ENCODE measurements at regions not wholly inside any gene's neighbourhood (a gene's known extent, or its start where the extent isn't known, plus 50 kb on each side); places are given as distances from the start of the nearest gene placed in this dataset.

DNA sequence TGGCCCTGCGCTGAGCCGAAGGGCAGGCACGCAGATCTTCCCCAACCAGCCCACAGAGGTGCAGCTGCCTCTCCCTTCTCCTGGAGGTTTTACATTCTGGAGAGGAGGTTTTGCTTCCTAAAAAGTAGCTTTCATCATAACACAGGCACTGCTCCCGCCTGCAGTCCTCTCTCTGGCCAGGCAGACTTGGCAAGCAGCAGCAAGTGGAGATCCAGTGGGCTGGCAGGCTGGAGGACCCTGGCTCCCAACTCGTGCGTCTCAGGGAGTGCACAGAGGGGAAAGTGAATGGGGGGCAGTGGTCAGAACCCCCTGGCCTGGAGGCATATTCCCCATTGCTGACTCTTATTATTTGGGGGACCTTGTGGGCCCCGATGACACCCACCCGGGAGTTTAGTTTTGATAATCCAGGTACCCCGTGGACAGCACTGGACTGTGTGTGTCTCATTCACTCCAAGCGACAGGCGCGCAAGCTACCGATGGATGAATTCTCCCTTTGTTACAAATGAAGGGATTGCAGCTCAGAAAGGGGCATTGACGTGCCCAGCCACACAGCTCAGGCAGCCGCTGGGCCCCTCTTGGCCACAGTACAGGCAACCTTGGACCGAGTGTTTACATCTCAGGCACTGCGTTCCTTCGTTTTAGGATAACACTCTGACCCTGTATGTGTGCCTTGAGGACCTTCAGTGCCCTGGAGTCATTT lies 1223.9 kb downstream of the BRD1 start:
- no peaks in the 10 kb centered on the region for H3K36me3 ChIP-seq (ENCODE audit: control insufficient read depth in 1 of 2, insufficient read depth in 2 of 2, low read length in 2 of 2)
- peaks cover 0 to 4% of the 10 kb centered on the region in 2 donors for H3K9me3 ChIP-seq (ENCODE audit: control insufficient read depth in 1 of 2, low read length in 2 of 2)
- H3K27ac ChIP-seq (ENCODE audit: low read length), result no peak overlapping the region
- no peak overlapping the region for H3K4me3 ChIP-seq (ENCODE audit: low read depth in 1 of 2, low read length in 2 of 2)
- H3K27me3 ChIP-seq (ENCODE audit: low read depth, low read length), result no peaks in the 10 kb centered on the region
- H3K4me1 ChIP-seq (ENCODE audit: control insufficient read depth in 1 of 2, insufficient read depth in 2 of 2, low read length in 2 of 2), result no peaks in the 10 kb centered on the region

- Histone ChIP-seq H3K36me3 (ENCODE audit: control insufficient read depth in 1 of 2, insufficient read depth in 2 of 2, low read length in 2 of 2) (no peaks in the 10 kb centered on the region), H3K27ac (ENCODE audit: low read length) (no peak overlapping the region), H3K4me1 (ENCODE audit: control insufficient read depth in 1 of 2, insufficient read depth in 2 of 2, low read length in 2 of 2) (no peaks in the 10 kb centered on the region), H3K4me3 (ENCODE audit: low read depth in 1 of 2, low read length in 2 of 2) (no peak overlapping the region), H3K9me3 (ENCODE audit: control insufficient read depth in 1 of 2, low read length in 2 of 2) (peaks cover 0 to 5% of the 10 kb centered on the region in 2 donors), H3K27me3 (ENCODE audit: low read depth, low read length) (no peaks in the 10 kb centered on the region)
These were observed 1224.7 kb downstream of the BRD1 start for GRCh38 chr22:48602805-48603518.

DNA sequence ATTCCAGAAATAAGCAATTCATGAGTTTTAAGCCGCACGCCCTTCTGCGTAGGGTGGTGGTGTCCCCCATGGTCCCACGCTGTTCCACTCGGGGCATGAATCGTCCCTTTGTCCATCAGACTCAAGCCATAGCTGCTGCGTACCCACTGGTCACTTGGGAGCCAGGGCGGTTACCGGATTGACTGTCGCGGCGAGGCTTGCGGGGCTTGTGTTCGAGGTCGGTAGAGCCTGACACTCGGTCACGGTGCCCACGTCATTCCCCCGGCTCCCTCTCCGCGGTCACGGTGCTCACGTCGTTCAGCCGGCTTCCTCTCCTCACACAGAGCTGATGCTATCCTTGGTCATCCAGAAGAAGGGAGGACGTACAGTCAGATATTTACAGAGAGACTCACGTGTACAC lies 1227.0 kb downstream of the BRD1 start:
- H3K27me3 ChIP-seq (ENCODE audit: low read depth, low read length), result no peaks in the 10 kb centered on the region
- H3K4me1 ChIP-seq (ENCODE audit: control insufficient read depth in 1 of 2, insufficient read depth in 2 of 2, low read length in 2 of 2), result no peaks in the 10 kb centered on the region
- peaks cover 0 to 5% of the 10 kb centered on the region in 2 donors for H3K9me3 ChIP-seq (ENCODE audit: control insufficient read depth in 1 of 2, low read length in 2 of 2)
- H3K4me3 ChIP-seq (ENCODE audit: low read depth in 1 of 2, low read length in 2 of 2), result no peak overlapping the region
- no peaks in the 10 kb centered on the region for H3K36me3 ChIP-seq (ENCODE audit: control insufficient read depth in 1 of 2, insufficient read depth in 2 of 2, low read length in 2 of 2)
- H3K27ac ChIP-seq (ENCODE audit: low read length), result no peak overlapping the region

GRCh38 chr22:48600171-48600570 lies 1227.5 kb downstream of the BRD1 start:
- Histone ChIP-seq H3K9me3 (ENCODE audit: control insufficient read depth in 1 of 2, low read length in 2 of 2) (peaks cover 0 to 5% of the 10 kb centered on the region in 2 donors), H3K36me3 (ENCODE audit: control insufficient read depth in 1 of 2, insufficient read depth in 2 of 2, low read length in 2 of 2) (no peaks in the 10 kb centered on the region), H3K4me1 (ENCODE audit: control insufficient read depth in 1 of 2, insufficient read depth in 2 of 2, low read length in 2 of 2) (no peaks in the 10 kb centered on the region), H3K27ac (ENCODE audit: low read length) (no peak overlapping the region), H3K4me3 (ENCODE audit: low read depth in 1 of 2, low read length in 2 of 2) (no peak overlapping the region), H3K27me3 (ENCODE audit: low read depth, low read length) (no peaks in the 10 kb centered on the region)

DNA sequence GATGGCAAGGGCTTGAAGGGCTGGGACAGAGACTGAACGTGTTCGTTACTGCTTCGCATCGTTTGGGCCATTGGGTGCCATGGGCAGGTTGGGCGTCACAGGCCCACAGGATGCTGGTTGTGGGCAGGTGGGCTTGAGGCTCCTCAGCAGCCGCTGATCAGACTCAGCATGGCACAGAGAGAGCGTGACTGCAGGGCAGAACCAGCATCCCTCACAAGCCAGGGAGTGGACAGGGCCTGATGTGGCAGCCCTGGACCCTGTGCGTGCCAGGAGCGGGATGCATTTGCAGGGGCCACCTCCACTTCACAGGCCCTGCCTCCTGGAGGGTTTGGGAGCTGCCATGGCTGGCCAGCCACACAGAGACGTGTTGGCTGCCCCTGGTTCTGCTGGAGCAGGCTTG lies 1228.3 kb downstream of the BRD1 start:
- H3K36me3 ChIP-seq (ENCODE audit: control insufficient read depth in 1 of 2, insufficient read depth in 2 of 2, low read length in 2 of 2), result no peaks in the 10 kb centered on the region
- H3K4me1 ChIP-seq (ENCODE audit: control insufficient read depth in 1 of 2, insufficient read depth in 2 of 2, low read length in 2 of 2), result no peaks in the 10 kb centered on the region
- H3K27ac ChIP-seq (ENCODE audit: low read length), result no peak overlapping the region
- no peaks in the 10 kb centered on the region for H3K27me3 ChIP-seq (ENCODE audit: low read depth, low read length)
- H3K9me3 ChIP-seq (ENCODE audit: control insufficient read depth in 1 of 2, low read length in 2 of 2), result peaks cover 0 to 5% of the 10 kb centered on the region in 2 donors
- no peak overlapping the region for H3K4me3 ChIP-seq (ENCODE audit: low read depth in 1 of 2, low read length in 2 of 2)

- Histone ChIP-seq H3K4me3 (ENCODE audit: low read depth in 1 of 2, low read length in 2 of 2) (no peak overlapping the region), H3K27me3 (ENCODE audit: low read depth, low read length) (no peaks in the 10 kb centered on the region), H3K36me3 (ENCODE audit: control insufficient read depth in 1 of 2, insufficient read depth in 2 of 2, low read length in 2 of 2) (no peaks in the 10 kb centered on the region), H3K4me1 (ENCODE audit: control insufficient read depth in 1 of 2, insufficient read depth in 2 of 2, low read length in 2 of 2) (no peaks in the 10 kb centered on the region), H3K27ac (ENCODE audit: low read length) (no peak overlapping the region), H3K9me3 (ENCODE audit: control insufficient read depth in 1 of 2, low read length in 2 of 2) (peaks cover 0 to 5% of the 10 kb centered on the region in 2 donors)
These were observed 1231.4 kb downstream of the BRD1 start for GRCh38 chr22:48596111-48596850.

GRCh38 chr22:48595511-48595905 lies 1232.2 kb downstream of the BRD1 start:
- Histone ChIP-seq H3K9me3 (ENCODE audit: control insufficient read depth in 1 of 2, low read length in 2 of 2) (peaks cover 0 to 5% of the 10 kb centered on the region in 2 donors), H3K27ac (ENCODE audit: low read length) (no peak overlapping the region), H3K27me3 (ENCODE audit: low read depth, low read length) (no peaks in the 10 kb centered on the region), H3K4me1 (ENCODE audit: control insufficient read depth in 1 of 2, insufficient read depth in 2 of 2, low read length in 2 of 2) (no peaks in the 10 kb centered on the region), H3K36me3 (ENCODE audit: control insufficient read depth in 1 of 2, insufficient read depth in 2 of 2, low read length in 2 of 2) (no peaks in the 10 kb centered on the region), H3K4me3 (ENCODE audit: low read depth in 1 of 2, low read length in 2 of 2) (no peak overlapping the region)

- Histone ChIP-seq H3K27me3 (ENCODE audit: low read depth, low read length) (no peaks in the 10 kb centered on the region), H3K27ac (ENCODE audit: low read length) (no peak overlapping the region), H3K9me3 (ENCODE audit: control insufficient read depth in 1 of 2, low read length in 2 of 2) (peaks cover 0 to 5% of the 10 kb centered on the region in 2 donors), H3K4me1 (ENCODE audit: control insufficient read depth in 1 of 2, insufficient read depth in 2 of 2, low read length in 2 of 2) (no peaks in the 10 kb centered on the region), H3K4me3 (ENCODE audit: low read depth in 1 of 2, low read length in 2 of 2) (no peak overlapping the region), H3K36me3 (ENCODE audit: control insufficient read depth in 1 of 2, insufficient read depth in 2 of 2, low read length in 2 of 2) (no peaks in the 10 kb centered on the region)
These were observed 1232.7 kb downstream of the BRD1 start for GRCh38 chr22:48594757-48595510.

DNA sequence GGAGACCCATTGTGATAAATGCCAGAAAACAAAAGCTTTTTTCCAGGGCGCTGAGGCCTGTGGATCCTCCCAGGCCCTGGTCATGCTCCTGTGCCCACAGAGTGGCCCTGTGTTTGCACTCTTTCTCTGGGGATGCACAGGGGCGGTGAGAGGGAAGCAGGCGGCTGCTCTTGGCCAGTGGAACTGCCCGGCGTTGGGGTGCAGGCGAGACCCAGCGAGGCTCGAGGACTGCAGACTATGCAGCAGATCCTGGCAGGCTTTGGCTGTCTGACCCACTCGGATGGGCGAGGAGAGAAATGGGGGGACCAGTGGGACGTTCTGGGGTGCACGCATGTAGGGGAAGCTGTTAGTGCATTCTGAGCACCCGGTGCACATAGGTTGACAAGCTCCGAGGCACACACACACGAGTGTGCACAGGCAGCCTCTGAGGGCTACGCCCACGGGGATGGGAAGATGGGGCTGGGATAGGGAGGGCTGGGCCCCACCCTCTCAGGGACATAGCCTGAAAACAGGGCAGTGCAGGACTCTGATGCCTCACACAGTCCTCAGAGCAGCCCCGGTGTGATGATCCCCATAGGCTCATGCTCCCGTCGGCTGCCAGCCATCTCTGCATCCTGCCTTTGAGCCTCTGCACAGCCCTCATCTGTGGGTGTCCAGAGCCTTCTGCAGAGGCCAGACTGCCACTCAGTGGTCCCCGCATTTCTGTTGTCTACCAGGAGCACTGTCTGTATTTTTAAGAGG lies 1233.5 kb downstream of the BRD1 start:
- H3K27ac ChIP-seq (ENCODE audit: low read length), result no peak overlapping the region

GRCh38 chr22:48593551-48593950 lies 1234.1 kb downstream of the BRD1 start:
- Histone ChIP-seq H3K9me3 (ENCODE audit: control insufficient read depth in 1 of 2, low read length in 2 of 2) (no peaks in the 10 kb centered on the region), H3K27ac (ENCODE audit: low read length) (no peak overlapping the region), H3K36me3 (ENCODE audit: control insufficient read depth in 1 of 2, insufficient read depth in 2 of 2, low read length in 2 of 2) (no peaks in the 10 kb centered on the region), H3K4me3 (ENCODE audit: low read depth in 1 of 2, low read length in 2 of 2) (no peak overlapping the region), H3K27me3 (ENCODE audit: low read depth, low read length) (no peaks in the 10 kb centered on the region), H3K4me1 (ENCODE audit: control insufficient read depth in 1 of 2, insufficient read depth in 2 of 2, low read length in 2 of 2) (no peaks in the 10 kb centered on the region)

More for the DNA sequence above, 1233.5 kb downstream of the BRD1 start:
- H3K4me3 ChIP-seq (ENCODE audit: low read depth in 1 of 2, low read length in 2 of 2), result no peak overlapping the region
- no peaks in the 10 kb centered on the region for H3K27me3 ChIP-seq (ENCODE audit: low read depth, low read length)
- H3K4me1 ChIP-seq (ENCODE audit: control insufficient read depth in 1 of 2, insufficient read depth in 2 of 2, low read length in 2 of 2), result no peaks in the 10 kb centered on the region
- peaks cover 0 to 5% of the 10 kb centered on the region in 2 donors for H3K9me3 ChIP-seq (ENCODE audit: control insufficient read depth in 1 of 2, low read length in 2 of 2)
- H3K36me3 ChIP-seq (ENCODE audit: control insufficient read depth in 1 of 2, insufficient read depth in 2 of 2, low read length in 2 of 2), result no peaks in the 10 kb centered on the region

Data from muscle layer of duodenum (tissue), 2 donors.